ENCODE measurements at regions not wholly inside any gene's neighbourhood (a gene's known extent, or its start where the extent isn't known, plus 50 kb on each side); places are given as distances from the start of the nearest gene placed in this dataset.

DNA sequence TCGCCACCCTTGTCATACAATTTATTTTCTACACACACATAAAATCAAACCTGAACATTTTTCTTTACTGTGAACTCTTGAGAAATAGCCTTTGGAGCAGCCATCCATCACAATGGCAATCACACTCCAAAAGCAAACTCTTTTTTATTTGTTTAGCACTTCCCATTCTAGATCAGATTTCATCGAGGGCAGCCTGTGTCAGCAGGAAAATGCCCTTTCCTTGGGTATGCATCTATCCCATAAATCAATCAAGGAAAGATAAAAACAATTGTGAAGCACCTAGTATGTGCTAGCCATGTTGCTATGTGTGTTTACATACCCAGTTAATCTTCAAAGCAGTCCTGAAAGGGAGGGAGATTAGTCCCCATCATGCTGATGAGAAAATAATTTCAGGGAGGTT lies 484.1 kb upstream of the USP24 start:
- in situ Hi-C loops (cut with HindIII; ENCODE audit: low pct_unique_long_range_greater_than_20kb, low sequenced_read_pairs): no loop called here
- no peak for DNase-seq (ENCODE audit: low read depth, low spot score)

- in situ Hi-C loops (cut with HindIII; ENCODE audit: low pct_unique_long_range_greater_than_20kb, low sequenced_read_pairs): no loop called here
- DNase-seq (ENCODE audit: low read depth, low spot score): no peak
Measured at GRCh38 chr1:55697997-55698535, 482.9 kb upstream of the USP24 start.

DNA sequence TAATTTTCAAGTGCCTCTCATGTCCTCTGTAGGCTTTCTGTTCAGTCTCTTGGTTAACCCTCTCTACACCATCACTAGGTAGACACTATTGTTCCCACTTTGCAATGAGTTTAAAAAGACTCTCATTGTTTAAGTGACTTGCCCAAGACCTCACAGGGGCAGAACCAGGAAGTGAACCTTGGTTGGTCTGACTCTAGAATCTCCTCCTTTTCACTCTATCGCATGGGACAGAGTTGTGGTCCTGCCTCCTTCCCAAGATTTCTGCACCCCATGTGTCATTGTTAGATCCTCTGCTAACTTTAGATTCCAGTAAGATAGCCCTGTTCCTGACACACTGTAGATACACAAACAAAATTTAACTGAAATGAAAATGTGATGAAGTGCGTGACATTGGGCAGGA lies 481.7 kb upstream of the USP24 start:
- DNase-seq (ENCODE audit: low read depth, low spot score): no peak
- in situ Hi-C loops (cut with HindIII; ENCODE audit: low pct_unique_long_range_greater_than_20kb, low sequenced_read_pairs): no loop called here

GRCh38 chr1:55696181-55696754 lies 481.1 kb upstream of the USP24 start:
- in situ Hi-C loops (cut with HindIII; ENCODE audit: low pct_unique_long_range_greater_than_20kb, low sequenced_read_pairs): no loop called here
- no peak for DNase-seq (ENCODE audit: low read depth, low spot score)

- in situ Hi-C loops (cut with HindIII; ENCODE audit: low pct_unique_long_range_greater_than_20kb, low sequenced_read_pairs): no loop called here
- DNase-seq (ENCODE audit: low read depth, low spot score): no peak
Measured at GRCh38 chr1:55695552-55695951, 480.4 kb upstream of the USP24 start.

- no peak for DNase-seq (ENCODE audit: low read depth, low spot score)
- in situ Hi-C loops (cut with HindIII; ENCODE audit: low pct_unique_long_range_greater_than_20kb, low sequenced_read_pairs): no loop called here
Measured at GRCh38 chr1:55695151-55695550, 480.0 kb upstream of the USP24 start.

DNA sequence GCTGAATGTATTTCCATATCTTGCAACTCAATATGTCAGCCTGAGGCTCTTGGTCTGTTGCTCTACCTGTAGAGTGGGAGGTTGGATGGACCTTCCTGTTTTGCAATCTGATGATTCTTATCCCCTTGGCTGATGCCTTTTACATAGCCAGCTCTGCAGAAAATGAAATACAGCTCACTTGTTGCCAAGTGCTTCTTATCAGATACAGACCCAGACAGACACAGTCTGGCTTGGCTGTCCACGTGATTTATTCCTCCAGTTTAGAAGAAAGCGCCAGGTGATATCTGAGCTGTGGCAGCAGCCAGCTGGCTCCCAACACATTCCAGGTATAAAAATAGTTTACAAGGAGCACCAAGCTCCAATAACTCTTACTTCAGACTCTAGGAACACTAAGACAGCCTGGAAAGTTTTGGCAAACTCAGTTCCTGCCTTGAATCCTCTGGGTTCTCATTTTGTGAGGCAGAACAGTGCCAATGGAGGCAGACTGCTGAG lies 479.2 kb upstream of the USP24 start:
- in situ Hi-C loops (cut with HindIII; ENCODE audit: low pct_unique_long_range_greater_than_20kb, low sequenced_read_pairs): no loop called here
- no peak for DNase-seq (ENCODE audit: low read depth, low spot score)

DNA sequence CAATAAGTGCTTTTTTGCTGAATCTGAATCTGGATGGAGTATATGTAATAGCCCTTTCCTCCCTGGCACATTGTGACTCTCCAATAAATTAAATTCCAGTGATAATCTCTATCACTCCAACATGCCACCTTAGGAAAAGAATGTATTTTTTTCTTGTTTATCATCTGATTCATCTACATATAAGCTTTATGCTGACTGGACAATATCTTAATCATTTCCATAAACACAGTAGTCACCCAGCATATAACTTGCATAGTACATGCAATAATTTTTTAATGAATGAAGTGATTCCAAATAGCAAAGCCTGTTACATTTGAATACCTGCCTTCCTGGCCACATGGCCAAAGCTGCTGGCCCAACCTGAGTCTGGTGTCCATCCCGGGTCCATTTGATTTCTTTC lies 477.6 kb upstream of the USP24 start:
- no peak for DNase-seq (ENCODE audit: low read depth, low spot score)

DNA sequence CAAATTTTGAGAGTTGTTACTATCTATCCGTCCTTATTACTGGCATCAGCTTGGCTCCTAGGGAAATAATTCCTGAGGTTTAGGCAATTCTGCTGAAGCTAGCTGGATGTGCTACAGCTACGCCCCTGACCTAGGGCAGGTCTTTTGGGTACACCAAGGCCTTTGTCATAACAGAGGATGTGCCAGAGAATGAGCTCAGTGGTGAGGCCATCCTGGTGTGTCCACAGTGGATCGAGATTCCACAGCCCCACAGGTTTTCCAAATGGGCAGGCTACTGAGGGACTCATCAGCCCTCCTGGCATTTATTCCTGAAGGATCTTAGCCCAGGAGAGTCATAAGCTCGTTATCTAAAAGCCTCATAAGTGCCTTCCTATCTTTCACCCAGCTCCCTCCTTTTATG lies 475.2 kb upstream of the USP24 start:
- in situ Hi-C loops (cut with HindIII; ENCODE audit: low pct_unique_long_range_greater_than_20kb, low sequenced_read_pairs): no loop called here

More for the DNA sequence above, 477.6 kb upstream of the USP24 start:
- in situ Hi-C loops (cut with HindIII; ENCODE audit: low pct_unique_long_range_greater_than_20kb, low sequenced_read_pairs): no loop called here

GRCh38 chr1:55689800-55690199 lies 474.6 kb upstream of the USP24 start:
- in situ Hi-C loops (cut with HindIII; ENCODE audit: low pct_unique_long_range_greater_than_20kb, low sequenced_read_pairs): no loop called here

More for the DNA sequence above, 475.2 kb upstream of the USP24 start:
- DNase-seq (ENCODE audit: low read depth, low spot score): no peak

GRCh38 chr1:55685560-55685959 lies 470.4 kb upstream of the USP24 start:
- DNase-seq (ENCODE audit: low read depth, low spot score): no peak
- in situ Hi-C loops (cut with HindIII; ENCODE audit: low pct_unique_long_range_greater_than_20kb, low sequenced_read_pairs): no loop called here

More at GRCh38 chr1:55689800-55690199, 474.6 kb upstream of the USP24 start:
- DNase-seq (ENCODE audit: low read depth, low spot score): no peak

GRCh38 chr1:55684131-55684650 lies 469.0 kb upstream of the USP24 start:
- in situ Hi-C loops (cut with HindIII; ENCODE audit: low pct_unique_long_range_greater_than_20kb, low sequenced_read_pairs): no loop called here
- DNase-seq (ENCODE audit: low read depth, low spot score): no peak

DNA sequence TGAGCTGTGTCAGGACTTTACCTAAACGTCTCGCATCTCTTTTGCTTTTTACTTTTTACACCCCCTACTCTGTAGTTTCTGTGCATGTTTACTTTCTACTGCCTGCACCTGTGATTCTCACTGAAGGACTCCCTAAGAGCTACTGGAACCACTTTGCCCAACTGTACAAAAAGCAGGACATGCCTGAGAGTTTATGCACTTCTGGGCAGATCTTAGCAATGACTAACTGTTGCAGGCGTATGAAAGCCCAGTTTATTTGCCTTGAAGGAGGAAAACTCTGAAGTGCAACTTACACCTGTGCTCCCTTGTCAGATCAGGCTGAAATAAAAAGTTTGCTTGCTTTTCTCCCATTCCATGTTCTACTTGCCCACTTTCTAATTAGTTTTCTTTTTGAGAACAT lies 467.0 kb upstream of the USP24 start:
- DNase-seq (ENCODE audit: low read depth, low spot score): no peak
- in situ Hi-C loops (cut with HindIII; ENCODE audit: low pct_unique_long_range_greater_than_20kb, low sequenced_read_pairs): no loop called here

- in situ Hi-C loops (cut with HindIII; ENCODE audit: low pct_unique_long_range_greater_than_20kb, low sequenced_read_pairs): no loop called here
- no peak for DNase-seq (ENCODE audit: low read depth, low spot score)
Measured at GRCh38 chr1:55679971-55680370, 464.8 kb upstream of the USP24 start.

GRCh38 chr1:55673416-55673815 lies 458.3 kb upstream of the USP24 start:
- DNase-seq (ENCODE audit: low read depth, low spot score): no peak
- in situ Hi-C loops (cut with HindIII; ENCODE audit: low pct_unique_long_range_greater_than_20kb, low sequenced_read_pairs): no loop called here

GRCh38 chr1:55670331-55671082 lies 455.3 kb upstream of the USP24 start:
- in situ Hi-C loops (cut with HindIII; ENCODE audit: low pct_unique_long_range_greater_than_20kb, low sequenced_read_pairs): no loop called here
- peak; percentile 7 for DNase-seq (ENCODE audit: low read depth, low spot score)

GRCh38 chr1:55669293-55669692 lies 454.1 kb upstream of the USP24 start:
- in situ Hi-C loops (cut with HindIII; ENCODE audit: low pct_unique_long_range_greater_than_20kb, low sequenced_read_pairs): no loop called here
- DNase-seq (ENCODE audit: low read depth, low spot score): no peak

DNA sequence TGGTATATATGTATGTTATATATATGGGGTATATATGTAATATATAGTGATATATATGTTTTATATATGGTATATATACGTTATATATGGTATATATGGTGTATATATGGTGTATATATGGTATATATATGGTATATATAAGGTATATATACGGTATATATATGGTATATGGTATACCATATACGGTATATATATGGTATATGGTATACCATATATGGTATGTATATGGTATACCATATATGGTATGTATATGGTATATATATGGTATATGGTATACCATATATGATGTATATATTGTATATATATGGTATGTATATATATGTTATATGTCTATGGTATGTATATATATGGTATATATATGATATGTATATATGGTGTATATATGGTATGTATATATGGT lies 447.7 kb upstream of the USP24 start:
- in situ Hi-C loops (cut with HindIII; ENCODE audit: low pct_unique_long_range_greater_than_20kb, low sequenced_read_pairs): no loop called here
- no peak for DNase-seq (ENCODE audit: low read depth, low spot score)

DNA sequence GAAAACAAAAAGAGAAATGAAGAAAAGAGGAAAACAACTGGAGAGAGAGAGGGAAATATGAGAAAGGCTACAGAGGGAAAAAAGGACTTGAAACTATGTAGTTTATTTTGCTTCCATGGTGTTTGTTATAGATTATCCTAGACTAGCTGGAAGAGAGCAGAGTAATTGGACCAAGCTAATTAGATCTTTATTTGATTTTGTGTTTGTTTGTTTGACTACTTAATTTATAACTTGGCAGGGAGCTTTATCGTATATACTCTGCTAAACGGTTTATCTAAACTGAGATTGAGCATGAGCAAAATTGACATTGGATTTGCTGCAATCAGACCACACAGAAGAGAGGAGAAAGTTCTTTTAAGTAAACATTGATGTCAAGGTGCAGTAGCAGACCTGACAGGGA lies 443.8 kb upstream of the USP24 start:
- DNase-seq (ENCODE audit: low read depth, low spot score): no peak
- in situ Hi-C loops (cut with HindIII; ENCODE audit: low pct_unique_long_range_greater_than_20kb, low sequenced_read_pairs): no loop called here

All from SK-MEL-5 (cell line).